ENCODE measurements at regions not wholly inside any gene's neighbourhood (a gene's known extent, or its start where the extent isn't known, plus 50 kb on each side); places are given as distances from the start of the nearest gene placed in this dataset.

DNA sequence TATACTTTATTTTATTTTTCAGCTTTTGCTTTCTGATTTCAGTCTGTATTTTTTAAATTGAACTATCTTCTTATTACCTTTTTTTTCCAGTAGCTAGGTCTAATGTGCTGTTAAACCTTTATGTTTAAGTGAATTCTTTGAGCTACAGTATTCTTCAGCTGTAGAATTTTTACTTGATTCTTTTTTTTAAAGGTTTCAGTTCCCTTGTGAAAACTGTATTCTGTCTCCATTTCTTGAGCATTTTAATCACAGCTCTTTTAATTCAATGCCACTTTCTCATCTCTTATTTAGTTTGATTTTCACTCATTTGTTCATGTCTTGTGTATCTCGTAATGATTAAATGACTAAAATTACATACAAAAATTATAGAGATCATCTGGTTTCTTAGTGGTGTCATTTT, 233.8 kb downstream of the MTRR start:
- no peak for TF ChIP-seq POLR2AphosphoS5 (IDR thresholded peaks at IDR 0.05)
- TF ChIP-seq, protein P1, sequence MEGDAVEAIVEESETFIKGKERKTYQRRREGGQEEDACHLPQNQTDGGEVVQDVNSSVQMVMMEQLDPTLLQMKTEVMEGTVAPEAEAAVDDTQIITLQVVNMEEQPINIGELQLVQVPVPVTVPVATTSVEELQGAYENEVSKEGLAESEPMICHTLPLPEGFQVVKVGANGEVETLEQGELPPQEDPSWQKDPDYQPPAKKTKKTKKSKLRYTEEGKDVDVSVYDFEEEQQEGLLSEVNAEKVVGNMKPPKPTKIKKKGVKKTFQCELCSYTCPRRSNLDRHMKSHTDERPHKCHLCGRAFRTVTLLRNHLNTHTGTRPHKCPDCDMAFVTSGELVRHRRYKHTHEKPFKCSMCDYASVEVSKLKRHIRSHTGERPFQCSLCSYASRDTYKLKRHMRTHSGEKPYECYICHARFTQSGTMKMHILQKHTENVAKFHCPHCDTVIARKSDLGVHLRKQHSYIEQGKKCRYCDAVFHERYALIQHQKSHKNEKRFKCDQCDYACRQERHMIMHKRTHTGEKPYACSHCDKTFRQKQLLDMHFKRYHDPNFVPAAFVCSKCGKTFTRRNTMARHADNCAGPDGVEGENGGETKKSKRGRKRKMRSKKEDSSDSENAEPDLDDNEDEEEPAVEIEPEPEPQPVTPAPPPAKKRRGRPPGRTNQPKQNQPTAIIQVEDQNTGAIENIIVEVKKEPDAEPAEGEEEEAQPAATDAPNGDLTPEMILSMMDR (IDR thresholded peaks at IDR 0.05), result no peak
- no peak for TF ChIP-seq POLR2A (IDR thresholded peaks at IDR 0.05)
